T-helper 17 cell (primary cell): ENCODE measurements at regions not wholly inside any gene's neighbourhood (a gene's known extent, or its start where the extent isn't known, plus 50 kb on each side); places are given as distances from the start of the nearest gene placed in this dataset.

Experiments
- ATAC-seq: fragments of 150-1000 bp; cut with Tn5 transposase; 2 replicates; pipeline ENCODE4 v1.10.0; 2021; ENCODE audit warnings: mild to moderate bottlenecking, moderate library complexity
- DNase-seq, 3 donors: peaks; one replicate each; pipeline versions ENCODE4 v3.0.0 to v3.0.0-alpha.2; 2020 to 2021
- H3K9me3 ChIP-seq: one replicate; pipeline ENCODE4 v1.7.0; 2013; ENCODE audit warnings: low read length, mild to moderate bottlenecking; ENCODE audit not compliant: control insufficient read depth, poor library complexity, severe bottlenecking
- H3K27ac Mint-ChIP-seq: one replicate; pipeline ENCODE4 v1.8.0; 2022; ENCODE audit warnings: mild to moderate bottlenecking, moderate library complexity, mixed read lengths
- H3K27me3 Mint-ChIP-seq: one replicate; pipeline ENCODE4 v1.8.0; 2022; ENCODE audit warnings: mixed read lengths
- H3K36me3 Mint-ChIP-seq: one replicate; pipeline ENCODE4 v1.8.0; 2022; ENCODE audit warnings: low read depth, mixed read lengths
- H3K4me1 Mint-ChIP-seq: one replicate; pipeline ENCODE4 v1.8.0; 2022; ENCODE audit warnings: mild to moderate bottlenecking, mixed read lengths
- H3K4me3 Mint-ChIP-seq: one replicate; pipeline ENCODE4 v1.8.0; 2022; ENCODE audit warnings: mild to moderate bottlenecking, moderate library complexity, mixed read lengths

DNA sequence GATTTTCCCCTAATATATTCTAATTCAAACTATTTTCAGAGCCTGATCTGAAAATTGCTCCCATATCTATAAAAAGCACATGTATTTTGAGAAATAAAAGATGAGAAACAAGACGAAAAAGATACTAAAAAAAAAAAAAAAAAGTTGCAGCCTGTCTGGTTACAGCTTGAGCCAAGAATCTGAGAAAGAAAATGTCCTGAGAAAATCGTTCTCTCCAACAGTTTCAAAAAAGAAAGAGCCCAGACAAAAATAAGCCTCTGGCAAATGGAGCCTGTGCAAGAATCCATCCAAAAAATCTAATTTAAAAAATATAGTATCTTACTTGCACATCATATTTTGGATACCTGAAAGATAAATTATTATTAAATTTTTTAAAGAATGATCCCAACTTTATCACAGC lies 163.0 kb upstream of the TBL1X start:
- H3K4me3 Mint-ChIP-seq = no peak overlapping the region
- peaks cover 3% of the 10 kb centered on the region for H3K36me3 Mint-ChIP-seq
- no peaks in the 10 kb centered on the region for H3K4me1 Mint-ChIP-seq
- DNase-seq (no peak), ATAC-seq (no peak)
- no peaks in the 10 kb centered on the region for H3K9me3 ChIP-seq
- H3K27ac Mint-ChIP-seq = no peak overlapping the region
- H3K27me3 Mint-ChIP-seq = no peaks in the 10 kb centered on the region

- no peak for DNase-seq
- no peaks in the 10 kb centered on the region for H3K9me3 ChIP-seq
- no peaks in the 10 kb centered on the region for H3K27me3 Mint-ChIP-seq
- ATAC-seq = no peak
- no peak overlapping the region for H3K27ac Mint-ChIP-seq
- no peak overlapping the region for H3K4me3 Mint-ChIP-seq
- peaks cover 3% of the 10 kb centered on the region for H3K36me3 Mint-ChIP-seq
- H3K4me1 Mint-ChIP-seq = no peaks in the 10 kb centered on the region
These were observed 162.5 kb upstream of the TBL1X start for GRCh38 chrX:9302381-9302780.

GRCh38 chrX:9308426-9308825 lies 156.4 kb upstream of the TBL1X start:
- Mint-ChIP-seq H3K4me1 (peaks cover 4% of the 10 kb centered on the region), H3K4me3 (no peak overlapping the region), H3K27me3 (no peaks in the 10 kb centered on the region), H3K27ac (no peak overlapping the region), H3K36me3 (no peaks in the 10 kb centered on the region)
- DNase-seq (no peak), ATAC-seq (no peak)
- no peaks in the 10 kb centered on the region for H3K9me3 ChIP-seq

DNA sequence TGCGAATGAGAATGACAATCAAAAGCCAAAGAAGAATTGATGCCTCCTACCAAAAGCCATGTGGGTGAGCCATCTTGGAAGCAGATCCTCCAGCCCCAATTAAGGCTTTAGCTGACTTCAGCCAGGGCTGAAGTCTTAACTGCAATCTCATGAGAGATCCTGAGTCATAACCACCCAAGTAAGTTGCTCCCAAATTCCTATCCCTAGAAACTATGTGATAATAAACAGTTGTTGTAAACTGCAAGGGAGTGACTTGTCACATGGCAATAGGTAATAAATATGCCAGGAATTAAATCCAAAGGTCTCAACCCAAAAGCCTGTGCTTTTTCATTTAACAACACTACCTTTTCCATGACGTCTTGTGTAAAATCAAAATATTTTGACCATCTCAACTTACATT lies 154.2 kb upstream of the TBL1X start:
- ATAC-seq = no peak

GRCh38 chrX:9311421-9312160 lies 153.3 kb upstream of the TBL1X start:
- Mint-ChIP-seq H3K36me3 (no peaks in the 10 kb centered on the region), H3K27ac (no peak overlapping the region), H3K4me1 (peaks cover 7% of the 10 kb centered on the region), H3K27me3 (no peaks in the 10 kb centered on the region), H3K4me3 (no peak overlapping the region)
- DNase-seq (no peak), ATAC-seq (no peak)
- H3K9me3 ChIP-seq = no peaks in the 10 kb centered on the region

More for the DNA sequence above, 154.2 kb upstream of the TBL1X start:
- peaks cover 7% of the 10 kb centered on the region for H3K4me1 Mint-ChIP-seq
- DNase-seq = no peak
- no peak overlapping the region for H3K27ac Mint-ChIP-seq
- no peaks in the 10 kb centered on the region for H3K9me3 ChIP-seq
- no peak overlapping the region for H3K4me3 Mint-ChIP-seq
- H3K27me3 Mint-ChIP-seq = no peaks in the 10 kb centered on the region
- H3K36me3 Mint-ChIP-seq = no peaks in the 10 kb centered on the region

- H3K9me3 ChIP-seq = no peaks in the 10 kb centered on the region
- Mint-ChIP-seq H3K4me3 (peak overlapping the region; percentile 2), H3K27me3 (no peaks in the 10 kb centered on the region), H3K27ac (no peak overlapping the region), H3K4me1 (peaks cover 11% of the 10 kb centered on the region), H3K36me3 (no peaks in the 10 kb centered on the region)
- DNase-seq (peak; percentile 44 to 67 (median 45)), ATAC-seq (peak; percentile 89)
These were observed 151.7 kb upstream of the TBL1X start for GRCh38 chrX:9312922-9313867.

DNA sequence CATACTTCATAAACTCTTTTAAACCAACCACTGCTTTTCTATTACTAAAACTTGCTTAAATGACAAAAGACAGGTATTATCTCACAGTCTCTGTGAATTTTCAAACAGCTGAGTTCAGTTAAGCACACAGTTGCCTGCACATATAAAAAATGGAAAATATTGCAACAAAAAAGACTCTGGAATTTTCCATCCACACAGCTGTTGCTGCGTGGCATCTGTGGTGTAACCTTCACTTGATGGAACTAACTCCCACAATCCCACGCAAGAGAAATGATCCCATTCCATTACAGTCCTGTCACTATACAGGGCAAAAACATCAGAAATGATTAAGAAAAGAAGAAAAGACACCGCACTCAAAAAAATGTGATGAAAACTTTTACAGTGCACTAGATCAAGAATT lies 149.8 kb upstream of the TBL1X start:
- Mint-ChIP-seq H3K4me3 (no peak overlapping the region), H3K27ac (no peak overlapping the region), H3K27me3 (no peaks in the 10 kb centered on the region), H3K36me3 (no peaks in the 10 kb centered on the region), H3K4me1 (peaks cover 11% of the 10 kb centered on the region)
- ATAC-seq (no peak), DNase-seq (no peak)
- H3K9me3 ChIP-seq = no peaks in the 10 kb centered on the region

DNA sequence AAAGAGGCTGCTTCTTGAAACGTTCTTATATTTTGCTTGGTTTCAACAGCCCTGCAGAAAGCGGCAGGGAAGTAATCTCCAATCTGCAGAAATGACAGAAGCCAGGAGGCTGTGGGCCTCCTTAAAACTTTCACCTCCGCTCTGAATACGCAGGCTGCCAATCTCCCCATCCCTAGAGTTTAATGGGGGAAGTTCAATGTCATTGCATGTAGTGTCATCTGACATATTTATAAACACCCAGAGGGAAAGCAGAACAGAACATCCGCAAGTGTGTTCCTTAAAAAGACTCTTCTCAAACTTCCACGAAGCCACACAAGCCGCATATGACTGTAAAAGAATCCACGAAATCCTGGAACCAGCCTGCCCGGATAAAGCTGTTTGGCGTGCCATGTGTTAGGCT lies 148.8 kb upstream of the TBL1X start:
- Mint-ChIP-seq H3K4me1 (peaks cover 11% of the 10 kb centered on the region), H3K36me3 (no peaks in the 10 kb centered on the region), H3K27ac (no peak overlapping the region), H3K4me3 (no peak overlapping the region), H3K27me3 (no peaks in the 10 kb centered on the region)
- no peaks in the 10 kb centered on the region for H3K9me3 ChIP-seq
- DNase-seq (no peak), ATAC-seq (no peak)

- no peaks in the 10 kb centered on the region for H3K36me3 Mint-ChIP-seq
These were observed 147.7 kb upstream of the TBL1X start for GRCh38 chrX:9317176-9317575.

GRCh38 chrX:9318213-9318612 lies 146.6 kb upstream of the TBL1X start:
- Mint-ChIP-seq H3K27ac (peak overlapping the region; percentile 56), H3K4me1 (peaks cover 10% of the 10 kb centered on the region), H3K4me3 (no peak overlapping the region), H3K27me3 (no peaks in the 10 kb centered on the region), H3K36me3 (no peaks in the 10 kb centered on the region)
- DNase-seq = no peak
- peak; percentile 68 for ATAC-seq
- H3K9me3 ChIP-seq = no peaks in the 10 kb centered on the region

More at GRCh38 chrX:9317176-9317575, 147.7 kb upstream of the TBL1X start:
- no peaks in the 10 kb centered on the region for H3K9me3 ChIP-seq
- H3K4me3 Mint-ChIP-seq = no peak overlapping the region
- H3K27ac Mint-ChIP-seq = no peak overlapping the region
- ATAC-seq (no peak), DNase-seq (no peak)
- H3K27me3 Mint-ChIP-seq = no peaks in the 10 kb centered on the region
- peaks cover 11% of the 10 kb centered on the region for H3K4me1 Mint-ChIP-seq

GRCh38 chrX:9318766-9319165 lies 146.1 kb upstream of the TBL1X start:
- no peaks in the 10 kb centered on the region for H3K9me3 ChIP-seq
- no peak for ATAC-seq
- no peak overlapping the region for H3K27ac Mint-ChIP-seq
- no peaks in the 10 kb centered on the region for H3K36me3 Mint-ChIP-seq
- peaks cover 5% of the 10 kb centered on the region for H3K4me1 Mint-ChIP-seq
- no peak for DNase-seq
- no peak overlapping the region for H3K4me3 Mint-ChIP-seq
- no peaks in the 10 kb centered on the region for H3K27me3 Mint-ChIP-seq

DNA sequence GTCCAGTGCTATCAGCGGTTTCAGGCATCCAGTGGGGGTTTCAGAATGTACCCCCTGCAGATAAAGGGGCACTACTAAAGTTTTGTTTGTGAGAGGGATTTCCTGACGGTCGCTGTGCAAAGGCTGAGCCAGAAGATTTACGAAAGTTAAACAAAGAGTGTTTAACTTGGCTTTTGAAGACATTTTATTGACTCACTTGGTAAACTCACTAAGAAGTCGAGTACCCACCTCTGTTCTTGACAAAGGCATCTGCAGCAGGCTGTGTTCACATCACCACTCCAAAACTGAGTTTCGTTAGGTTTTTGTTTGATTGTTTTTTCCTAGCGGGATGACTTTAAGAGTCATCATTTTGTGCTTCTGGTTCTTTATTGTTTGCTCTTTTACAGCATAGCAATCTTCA lies 143.9 kb upstream of the TBL1X start:
- ATAC-seq (no peak), DNase-seq (no peak)
- no peak overlapping the region for H3K4me3 Mint-ChIP-seq
- H3K9me3 ChIP-seq = no peaks in the 10 kb centered on the region
- H3K4me1 Mint-ChIP-seq = peaks cover 5% of the 10 kb centered on the region
- H3K27me3 Mint-ChIP-seq = no peaks in the 10 kb centered on the region
- H3K27ac Mint-ChIP-seq = no peak overlapping the region
- H3K36me3 Mint-ChIP-seq = no peaks in the 10 kb centered on the region

DNA sequence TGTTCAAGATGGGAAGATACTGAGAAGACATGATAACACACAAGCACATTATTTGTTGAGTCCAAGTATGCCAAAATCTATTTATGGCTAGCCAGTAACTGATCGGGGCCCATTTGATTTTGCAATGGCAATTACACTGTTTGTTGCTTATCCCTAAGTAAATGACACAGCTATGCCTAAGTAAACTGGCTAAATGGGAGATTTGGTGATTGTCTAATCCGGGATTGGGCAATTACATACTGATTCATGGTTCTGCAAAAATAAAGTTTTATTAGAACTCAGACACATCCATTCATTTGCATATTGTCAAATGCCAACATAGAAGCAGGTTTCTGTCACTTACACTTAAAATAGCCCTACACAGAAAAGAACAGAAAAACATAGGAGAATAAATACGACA lies 140.2 kb upstream of the TBL1X start:
- Mint-ChIP-seq H3K27ac (no peak overlapping the region), H3K4me1 (peaks cover 2% of the 10 kb centered on the region), H3K27me3 (no peaks in the 10 kb centered on the region), H3K36me3 (no peaks in the 10 kb centered on the region), H3K4me3 (no peak overlapping the region)
- no peak for DNase-seq
- no peak for ATAC-seq
- H3K9me3 ChIP-seq = no peaks in the 10 kb centered on the region
